ENCODE measurements at regions not wholly inside any gene's neighbourhood (a gene's known extent, or its start where the extent isn't known, plus 50 kb on each side); places are given as distances from the start of the nearest gene placed in this dataset.
A peak's percentile ranks its signal among the peaks of the same experiment; 100 is the strongest.
"Not testable (repeated sequence)": the region's sequence is repeated elsewhere in the genome, so short reads cannot be mapped to it uniquely, and the experiment has no call there.

DNA sequence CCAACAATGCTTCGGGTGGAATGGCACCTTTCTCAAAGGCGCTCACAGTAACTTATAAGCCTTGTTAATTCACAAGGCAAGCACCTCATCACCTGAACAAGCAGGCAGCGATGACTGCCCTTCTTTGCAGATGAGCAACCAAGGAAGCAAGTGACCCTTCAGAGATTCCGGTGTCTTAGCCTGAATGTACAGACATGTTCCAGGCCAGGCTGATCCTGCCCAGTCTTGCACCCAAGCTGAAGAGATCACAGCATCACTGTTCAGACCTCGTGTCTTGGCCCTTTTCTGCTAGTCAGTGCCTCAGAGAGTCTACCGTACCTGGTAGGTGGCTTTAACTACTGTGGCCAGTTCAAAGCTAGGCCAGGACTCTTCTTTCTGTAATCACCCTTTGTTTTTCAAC lies 94.7 kb upstream of the ERCC6L2 start:
- no peaks in the 10 kb centered on the region for H3K4me1 ChIP-seq
- no peak overlapping the region for H3K4me3 ChIP-seq (replicated peaks in 1 of 3)
- TF ChIP-seq, protein P1, sequence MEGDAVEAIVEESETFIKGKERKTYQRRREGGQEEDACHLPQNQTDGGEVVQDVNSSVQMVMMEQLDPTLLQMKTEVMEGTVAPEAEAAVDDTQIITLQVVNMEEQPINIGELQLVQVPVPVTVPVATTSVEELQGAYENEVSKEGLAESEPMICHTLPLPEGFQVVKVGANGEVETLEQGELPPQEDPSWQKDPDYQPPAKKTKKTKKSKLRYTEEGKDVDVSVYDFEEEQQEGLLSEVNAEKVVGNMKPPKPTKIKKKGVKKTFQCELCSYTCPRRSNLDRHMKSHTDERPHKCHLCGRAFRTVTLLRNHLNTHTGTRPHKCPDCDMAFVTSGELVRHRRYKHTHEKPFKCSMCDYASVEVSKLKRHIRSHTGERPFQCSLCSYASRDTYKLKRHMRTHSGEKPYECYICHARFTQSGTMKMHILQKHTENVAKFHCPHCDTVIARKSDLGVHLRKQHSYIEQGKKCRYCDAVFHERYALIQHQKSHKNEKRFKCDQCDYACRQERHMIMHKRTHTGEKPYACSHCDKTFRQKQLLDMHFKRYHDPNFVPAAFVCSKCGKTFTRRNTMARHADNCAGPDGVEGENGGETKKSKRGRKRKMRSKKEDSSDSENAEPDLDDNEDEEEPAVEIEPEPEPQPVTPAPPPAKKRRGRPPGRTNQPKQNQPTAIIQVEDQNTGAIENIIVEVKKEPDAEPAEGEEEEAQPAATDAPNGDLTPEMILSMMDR (IDR thresholded peaks at IDR 0.05) = no peak
- TF ChIP-seq POLR2A (IDR thresholded peaks at IDR 0.05) = no peak
- H3K27ac ChIP-seq = no peak overlapping the region
- DNase-seq = no peak
- intact Hi-C loops (cut with DNase I) = no loop called here
- no peaks in the 10 kb centered on the region for H3K27me3 ChIP-seq
- 79 to 83% methylated on average over 6 of the region's 6 CpGs for WGBS, 2 donors
- H3K36me3 ChIP-seq = no peaks in the 10 kb centered on the region
- H3K9me3 ChIP-seq = no peaks in the 10 kb centered on the region

DNA sequence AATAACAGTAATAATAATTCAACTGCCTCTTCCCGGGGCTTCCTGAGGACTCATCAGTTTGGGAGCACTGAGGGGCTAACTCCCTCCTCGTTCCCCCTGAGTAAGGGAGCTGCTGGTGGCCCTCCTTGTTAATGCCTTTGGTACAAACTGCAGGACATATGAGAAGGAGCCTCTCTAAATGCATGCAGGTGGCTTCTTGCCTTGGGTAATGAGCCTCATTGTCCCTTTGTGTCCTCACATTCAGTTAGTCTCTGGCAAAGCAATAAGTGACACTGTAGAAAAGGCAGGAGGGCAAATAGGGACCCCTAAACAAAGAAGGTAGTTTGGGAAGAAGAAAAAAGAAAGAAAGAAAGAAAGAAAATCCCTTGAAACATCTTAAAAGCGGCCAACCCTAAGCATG lies 95.4 kb upstream of the ERCC6L2 start:
- intact Hi-C loops (cut with DNase I) = no loop called here
- no peaks in the 10 kb centered on the region for H3K4me1 ChIP-seq
- TF ChIP-seq, protein P1 (IDR thresholded peaks at IDR 0.05) = no peak
- no peak for TF ChIP-seq POLR2A (IDR thresholded peaks at IDR 0.05)
- H3K36me3 ChIP-seq = no peaks in the 10 kb centered on the region
- no peak overlapping the region for H3K4me3 ChIP-seq (replicated peaks in 1 of 3)
- no peaks in the 10 kb centered on the region for H3K9me3 ChIP-seq
- no peak overlapping the region for H3K27ac ChIP-seq
- H3K27me3 ChIP-seq = no peaks in the 10 kb centered on the region
- no peak for DNase-seq
- WGBS, 2 donors = 87 to 93% methylated on average over 3 of the region's 3 CpGs

DNA sequence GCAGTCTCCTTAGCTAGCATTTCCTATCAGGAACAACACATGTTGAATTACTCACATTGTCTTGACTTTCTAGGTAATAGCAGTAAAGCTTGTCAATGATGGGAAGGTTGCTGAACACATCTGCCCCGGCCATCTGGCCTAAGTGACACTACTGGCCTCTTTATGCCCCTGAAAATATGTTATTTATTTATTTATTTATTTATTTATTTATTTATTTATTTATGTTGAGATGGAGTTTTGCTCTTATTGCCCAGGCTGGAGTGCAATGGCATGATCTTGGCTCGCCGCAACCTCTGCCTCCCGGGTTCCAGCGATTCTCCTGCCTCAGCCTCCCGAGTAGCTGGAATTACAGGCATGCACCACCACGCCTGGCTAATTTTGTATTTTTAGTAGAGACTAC lies 95.9 kb upstream of the ERCC6L2 start:
- intact Hi-C loops (cut with DNase I); DNase-seq; H3K4me3 ChIP-seq (replicated peaks in 1 of 3); H3K9me3 ChIP-seq; H3K4me1 ChIP-seq; H3K27me3 ChIP-seq; H3K27ac ChIP-seq; H3K36me3 ChIP-seq: not testable (repeated sequence)
- 95 to 98% methylated on average over 7 of the region's 7 CpGs for WGBS, 2 donors

DNA sequence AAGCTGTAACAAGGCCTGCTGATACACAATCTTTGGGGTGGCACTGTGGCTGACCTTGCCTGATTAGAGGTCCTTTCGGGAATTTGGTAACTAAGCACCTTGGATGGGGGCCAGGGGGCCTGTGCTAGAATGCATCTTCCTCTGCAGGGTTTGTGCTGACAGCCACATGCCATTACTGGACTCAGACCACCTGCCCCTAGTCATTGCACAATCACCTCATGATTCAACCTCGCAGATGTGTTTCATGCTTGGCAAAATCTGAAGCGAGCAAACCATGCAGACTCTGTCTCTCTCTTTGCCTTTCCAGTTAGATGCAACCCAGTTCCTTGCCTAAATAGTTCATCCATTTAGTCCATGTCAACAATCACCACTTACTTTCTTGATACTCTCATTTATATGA lies 96.5 kb upstream of the ERCC6L2 start:
- intact Hi-C loops (cut with DNase I) = no loop called here
- TF ChIP-seq, protein P1 (IDR thresholded peaks at IDR 0.05) = no peak
- TF ChIP-seq POLR2A (IDR thresholded peaks at IDR 0.05) = no peak
- Histone ChIP-seq H3K36me3 (no peaks in the 10 kb centered on the region), H3K27ac (no peak overlapping the region), H3K9me3 (no peaks in the 10 kb centered on the region), H3K4me3 (replicated peaks in 1 of 3) (no peak overlapping the region), H3K27me3 (no peaks in the 10 kb centered on the region), H3K4me1 (no peaks in the 10 kb centered on the region)
- 88 to 94% methylated on average over 2 to 3 of the region's 3 CpGs for WGBS, 2 donors
- DNase-seq = peak in 1 of 2 donors; percentile 9

DNA sequence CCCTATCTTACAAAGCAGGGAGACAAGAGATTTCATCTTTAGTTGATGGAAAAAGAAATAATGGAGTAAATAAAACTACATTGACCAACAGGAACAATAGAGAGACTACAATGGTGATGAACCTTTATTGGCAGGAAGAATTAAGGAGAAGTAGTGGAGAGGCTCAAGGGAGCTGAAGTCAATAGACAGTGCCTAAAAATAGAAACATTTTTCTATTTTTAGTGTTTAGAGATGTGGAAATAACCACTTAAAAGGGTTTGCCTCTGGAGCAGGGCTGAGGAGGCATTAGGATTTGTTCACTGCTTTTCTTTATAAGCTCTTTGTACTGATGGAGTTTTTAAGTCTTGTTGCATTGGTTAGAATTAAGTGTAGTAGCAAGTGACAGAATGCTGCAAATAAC lies 98.4 kb upstream of the ERCC6L2 start:
- no peak for TF ChIP-seq POLR2A (IDR thresholded peaks at IDR 0.05)
- TF ChIP-seq, protein P1 (IDR thresholded peaks at IDR 0.05) = no peak
- no peaks in the 10 kb centered on the region for H3K27me3 ChIP-seq

DNA sequence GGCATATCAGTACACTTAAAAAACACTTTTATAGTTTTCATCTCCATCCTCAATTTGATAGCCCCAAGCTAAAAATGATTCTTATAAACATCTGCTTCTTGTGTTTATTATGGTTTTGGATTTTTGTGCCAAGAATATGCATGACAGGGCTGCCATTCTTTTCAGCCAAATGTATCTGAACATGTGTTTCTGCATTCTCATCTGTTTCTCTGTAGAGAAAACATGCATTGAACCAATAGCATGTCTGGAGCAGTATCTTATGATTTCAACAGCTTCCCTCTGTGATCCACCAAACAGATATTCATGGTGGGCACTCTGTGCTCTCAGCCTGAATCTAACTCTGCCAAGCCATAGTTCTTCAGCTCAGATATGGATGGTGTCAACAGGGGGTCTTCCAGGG lies 99.3 kb upstream of the ERCC6L2 start:
- H3K4me3 ChIP-seq (replicated peaks in 1 of 3) = no peak overlapping the region
- no peak for DNase-seq
- H3K4me1 ChIP-seq = peaks cover 0 to 8% of the 10 kb centered on the region in 2 donors
- H3K9me3 ChIP-seq = no peaks in the 10 kb centered on the region
- H3K36me3 ChIP-seq = no peaks in the 10 kb centered on the region
- no peak overlapping the region for H3K27ac ChIP-seq
- TF ChIP-seq POLR2A (IDR thresholded peaks at IDR 0.05) = no peak
- TF ChIP-seq, protein P1 (IDR thresholded peaks at IDR 0.05) = no peak
- H3K27me3 ChIP-seq = no peaks in the 10 kb centered on the region
- intact Hi-C loops (cut with DNase I) = no loop called here

More for the DNA sequence above, 98.4 kb upstream of the ERCC6L2 start:
- Histone ChIP-seq H3K4me1 (peaks cover 0 to under 1% of the 10 kb centered on the region in 2 donors), H3K36me3 (no peaks in the 10 kb centered on the region), H3K27ac (no peak overlapping the region), H3K9me3 (no peaks in the 10 kb centered on the region), H3K4me3 (replicated peaks in 1 of 3) (no peak overlapping the region)
- DNase-seq = no peak
- intact Hi-C loops (cut with DNase I) = no loop called here
